ENCODE measurements at regions not wholly inside any gene's neighbourhood (a gene's known extent, or its start where the extent isn't known, plus 50 kb on each side); places are given as distances from the start of the nearest gene placed in this dataset.

DNA sequence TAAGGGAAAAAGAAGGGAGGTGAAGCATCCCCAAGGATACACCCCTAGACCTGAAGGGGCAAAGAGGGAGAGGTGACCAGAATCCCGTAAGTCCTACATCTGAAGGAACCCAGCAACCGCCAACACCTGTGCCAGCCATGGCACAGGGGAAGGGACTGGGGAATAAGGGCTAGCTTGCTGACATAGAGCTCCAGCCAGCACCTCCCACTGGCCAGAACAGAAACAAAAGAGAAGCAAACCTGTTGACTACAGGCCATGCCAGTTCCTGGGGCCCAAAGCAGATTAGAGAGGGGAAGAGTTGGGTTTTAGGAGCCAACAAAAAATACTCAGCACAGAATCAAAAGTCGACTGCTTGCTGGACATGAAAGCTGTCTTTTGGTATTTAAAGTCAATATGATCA, 244.6 kb downstream of the SUCLG1 start:
- Histone ChIP-seq H3K9me2 (replicated peaks; ENCODE audit: low read length) (no peaks in the 10 kb centered on the region), H3K36me3 (ENCODE audit: low read depth, low read length) (no peaks in the 10 kb centered on the region), H3K79me2 (ENCODE audit: low read length) (no peaks in the 10 kb centered on the region), H3K27me3 (ENCODE audit: low read length) (peaks cover 26% of the 10 kb centered on the region), H3F3A (ENCODE audit: low read length, unreplicated experiment) (no peaks in the 10 kb centered on the region), H3K27ac (ENCODE audit: low read length) (no peak overlapping the region), H3K4me3 (ENCODE audit: low read length) (no peak overlapping the region), H3K4me1 (ENCODE audit: insufficient read depth, low read length) (no peaks in the 10 kb centered on the region), H3K9ac (ENCODE audit: low read length) (no peak overlapping the region), H3K9me3 (ENCODE audit: low read length) (no peaks in the 10 kb centered on the region), H4K20me1 (ENCODE audit: low read length) (no peaks in the 10 kb centered on the region), H3K4me2 (ENCODE audit: low read length) (no peak overlapping the region), H2AFZ (ENCODE audit: low read length) (no peak overlapping the region)
- intact Hi-C loops (cut with micrococcal nuclease): no loop called here
- ChIA-PET POLR2A (ENCODE audit: unreplicated experiment) (no interaction called here), CTCF (no interaction called here)
- DNase-seq (no peak), ATAC-seq (no peak)
- BruUV-seq (replicated peaks): no TSS peak
- TF ChIP-seq EZH2phosphoT487 (IDR thresholded peaks at IDR 0.05; ENCODE audit: borderline replicate concordance, low read length) (no peak), EZH2 (IDR thresholded peaks at IDR 0.05; ENCODE audit: low read length, unreplicated experiment) (no peak)
- TF ChIP-seq, protein P1, sequence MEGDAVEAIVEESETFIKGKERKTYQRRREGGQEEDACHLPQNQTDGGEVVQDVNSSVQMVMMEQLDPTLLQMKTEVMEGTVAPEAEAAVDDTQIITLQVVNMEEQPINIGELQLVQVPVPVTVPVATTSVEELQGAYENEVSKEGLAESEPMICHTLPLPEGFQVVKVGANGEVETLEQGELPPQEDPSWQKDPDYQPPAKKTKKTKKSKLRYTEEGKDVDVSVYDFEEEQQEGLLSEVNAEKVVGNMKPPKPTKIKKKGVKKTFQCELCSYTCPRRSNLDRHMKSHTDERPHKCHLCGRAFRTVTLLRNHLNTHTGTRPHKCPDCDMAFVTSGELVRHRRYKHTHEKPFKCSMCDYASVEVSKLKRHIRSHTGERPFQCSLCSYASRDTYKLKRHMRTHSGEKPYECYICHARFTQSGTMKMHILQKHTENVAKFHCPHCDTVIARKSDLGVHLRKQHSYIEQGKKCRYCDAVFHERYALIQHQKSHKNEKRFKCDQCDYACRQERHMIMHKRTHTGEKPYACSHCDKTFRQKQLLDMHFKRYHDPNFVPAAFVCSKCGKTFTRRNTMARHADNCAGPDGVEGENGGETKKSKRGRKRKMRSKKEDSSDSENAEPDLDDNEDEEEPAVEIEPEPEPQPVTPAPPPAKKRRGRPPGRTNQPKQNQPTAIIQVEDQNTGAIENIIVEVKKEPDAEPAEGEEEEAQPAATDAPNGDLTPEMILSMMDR (conservative IDR thresholded peaks at IDR 0.05; ENCODE audit: low read depth, low read length): no peak

DNA sequence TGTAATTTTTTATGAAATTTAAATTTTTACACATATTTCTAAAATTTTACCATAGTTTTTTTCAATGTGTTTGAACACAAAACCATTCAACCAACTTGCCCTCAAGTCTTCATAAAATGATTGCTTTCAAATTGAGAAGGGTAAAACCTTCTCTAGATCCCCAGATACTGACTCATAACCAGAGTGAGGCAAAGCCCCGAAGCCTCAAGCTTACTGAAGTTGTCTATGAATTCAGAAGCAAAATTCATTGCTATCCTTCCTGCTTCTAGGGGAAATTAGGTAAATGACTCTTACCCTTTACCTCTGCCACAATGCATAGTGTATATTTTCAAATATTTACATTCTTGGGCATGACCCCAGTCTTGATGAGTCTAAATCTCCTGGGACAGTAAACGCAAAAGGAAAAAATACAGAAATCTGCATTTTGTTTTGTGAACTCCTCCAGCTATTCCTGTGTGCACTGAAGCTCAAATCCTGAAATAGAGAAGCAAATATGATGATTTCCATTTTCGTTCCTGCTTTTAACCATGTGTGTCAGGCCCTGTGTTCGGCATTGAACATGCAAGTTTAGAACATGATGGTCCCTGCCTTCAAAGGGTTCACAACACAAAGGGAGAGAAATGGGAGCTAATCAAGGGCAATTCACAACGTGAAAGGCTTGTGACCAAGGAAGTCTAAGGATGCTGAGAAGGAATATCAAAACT, 246.3 kb downstream of the SUCLG1 start:
- DNase-seq (no peak), ATAC-seq (no peak)
- Histone ChIP-seq H3K9ac (ENCODE audit: low read length) (no peak overlapping the region), H3K4me3 (ENCODE audit: low read length) (no peak overlapping the region), H4K20me1 (ENCODE audit: low read length) (no peaks in the 10 kb centered on the region), H3F3A (ENCODE audit: low read length, unreplicated experiment) (no peaks in the 10 kb centered on the region), H3K4me2 (ENCODE audit: low read length) (no peak overlapping the region), H2AFZ (ENCODE audit: low read length) (no peak overlapping the region), H3K27me3 (ENCODE audit: low read length) (peaks cover 28% of the 10 kb centered on the region), H3K79me2 (ENCODE audit: low read length) (no peaks in the 10 kb centered on the region), H3K36me3 (ENCODE audit: low read depth, low read length) (no peaks in the 10 kb centered on the region), H3K4me1 (ENCODE audit: insufficient read depth, low read length) (no peaks in the 10 kb centered on the region), H3K27ac (ENCODE audit: low read length) (no peak overlapping the region), H3K9me3 (ENCODE audit: low read length) (no peaks in the 10 kb centered on the region), H3K9me2 (replicated peaks; ENCODE audit: low read length) (no peaks in the 10 kb centered on the region)
- TF ChIP-seq EZH2 (IDR thresholded peaks at IDR 0.05; ENCODE audit: low read length, unreplicated experiment) (no peak), EZH2phosphoT487 (IDR thresholded peaks at IDR 0.05; ENCODE audit: borderline replicate concordance, low read length) (no peak)
- TF ChIP-seq, protein P1 (conservative IDR thresholded peaks at IDR 0.05; ENCODE audit: low read depth, low read length): no peak
- no TSS peak for BruUV-seq (replicated peaks)
- intact Hi-C loops (cut with micrococcal nuclease): no loop called here
- ChIA-PET CTCF (no interaction called here), POLR2A (ENCODE audit: unreplicated experiment) (no interaction called here)

DNA sequence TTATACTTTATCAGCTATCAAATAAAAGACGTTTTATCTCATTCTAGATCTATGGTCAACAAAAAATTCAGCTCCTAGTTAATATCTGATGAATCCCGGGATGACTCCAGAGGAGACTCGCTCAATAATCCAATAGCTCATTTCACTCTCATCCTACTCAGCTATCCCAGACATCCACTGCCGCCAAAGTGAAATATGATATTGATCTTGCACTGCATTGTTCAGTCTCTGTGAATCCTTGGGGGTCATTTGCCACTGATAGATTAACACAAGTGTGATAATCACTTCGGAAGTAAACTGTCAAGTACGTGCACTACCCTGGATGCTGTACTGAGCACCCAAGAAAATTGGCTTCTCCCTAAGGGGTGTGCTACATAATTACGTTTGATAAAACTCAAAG, 249.1 kb downstream of the SUCLG1 start:
- Histone ChIP-seq H4K20me1 (ENCODE audit: low read length) (no peaks in the 10 kb centered on the region), H3K9me3 (ENCODE audit: low read length) (no peaks in the 10 kb centered on the region), H3K27ac (ENCODE audit: low read length) (no peak overlapping the region), H3F3A (ENCODE audit: low read length, unreplicated experiment) (no peaks in the 10 kb centered on the region), H3K4me2 (ENCODE audit: low read length) (no peak overlapping the region), H3K9me2 (replicated peaks; ENCODE audit: low read length) (no peaks in the 10 kb centered on the region), H3K4me3 (ENCODE audit: low read length) (no peak overlapping the region), H3K4me1 (ENCODE audit: insufficient read depth, low read length) (no peaks in the 10 kb centered on the region), H3K27me3 (ENCODE audit: low read length) (peaks cover 32% of the 10 kb centered on the region), H3K36me3 (ENCODE audit: low read depth, low read length) (no peaks in the 10 kb centered on the region), H3K9ac (ENCODE audit: low read length) (no peak overlapping the region), H3K79me2 (ENCODE audit: low read length) (no peaks in the 10 kb centered on the region), H2AFZ (ENCODE audit: low read length) (no peak overlapping the region)
- DNase-seq: no peak
- POLR2A ChIA-PET (ENCODE audit: unreplicated experiment): no interaction called here
- intact Hi-C loops (cut with micrococcal nuclease): no loop called here
- CTCF ChIA-PET: no interaction called here
- no peak for ATAC-seq
- TF ChIP-seq, protein P1 (conservative IDR thresholded peaks at IDR 0.05; ENCODE audit: low read depth, low read length): no peak
- no peak for TF ChIP-seq EZH2phosphoT487 (IDR thresholded peaks at IDR 0.05; ENCODE audit: borderline replicate concordance, low read length)
- TF ChIP-seq EZH2 (IDR thresholded peaks at IDR 0.05; ENCODE audit: low read length, unreplicated experiment): no peak
- BruUV-seq (replicated peaks): no TSS peak
